Breast epithelium (tissue), 3 donors: ENCODE measurements at regions not wholly inside any gene's neighbourhood (a gene's known extent, or its start where the extent isn't known, plus 50 kb on each side); places are given as distances from the start of the nearest gene placed in this dataset.

Source experiments
- CTCF ChIP-seq, 3 donors: fragments of 450-650 bp; IDR thresholded peaks; one replicate each; pipeline ENCODE4 v1.5.1; 2016 to 2017; ENCODE audit warnings: antibody characterized with exemption in 3 of 3, mild to moderate bottlenecking in 3 of 3, moderate library complexity in 3 of 3
- POLR2A ChIP-seq: fragments of 450-650 bp; IDR thresholded peaks from one replicate; pipeline ENCODE4 v1.6.1; 2016; ENCODE audit warnings: antibody characterized with exemption, mild to moderate bottlenecking, moderate library complexity
- POLR2AphosphoS5 ChIP-seq, 3 donors: sonication (generic); formaldehyde crosslinking; IDR thresholded peaks; one replicate each; pipeline ENCODE4 v1.6.1; 2017; ENCODE audit warnings: antibody characterized with exemption in 3 of 3

DNA sequence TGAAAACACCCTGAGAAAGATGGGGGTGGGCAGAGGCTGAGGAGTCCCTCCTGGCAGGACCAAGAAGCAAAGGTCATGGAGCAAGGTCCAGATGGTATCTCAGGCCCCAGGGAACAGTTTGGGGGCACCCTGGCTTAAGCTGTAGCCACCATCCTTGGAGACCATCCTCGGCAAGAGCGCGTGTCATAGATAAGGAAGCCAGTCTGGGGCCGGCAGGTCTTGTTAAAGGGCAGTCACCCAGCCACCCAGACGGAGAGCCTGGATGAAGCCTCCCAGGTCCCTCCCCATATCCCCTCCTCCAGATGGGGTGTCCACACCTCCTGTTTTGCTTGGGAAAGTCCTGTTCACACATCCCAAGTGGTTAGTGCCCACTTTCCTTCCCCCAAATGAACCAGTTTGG, 191.1 kb downstream of the KLF13 start:
- no peak for TF ChIP-seq CTCF (IDR thresholded peaks at IDR 0.05)
- TF ChIP-seq POLR2AphosphoS5 (IDR thresholded peaks at IDR 0.05): no peak
- TF ChIP-seq POLR2A: no peak
